ENCODE measurements at regions not wholly inside any gene's neighbourhood (a gene's known extent, or its start where the extent isn't known, plus 50 kb on each side); places are given as distances from the start of the nearest gene placed in this dataset.

DNA sequence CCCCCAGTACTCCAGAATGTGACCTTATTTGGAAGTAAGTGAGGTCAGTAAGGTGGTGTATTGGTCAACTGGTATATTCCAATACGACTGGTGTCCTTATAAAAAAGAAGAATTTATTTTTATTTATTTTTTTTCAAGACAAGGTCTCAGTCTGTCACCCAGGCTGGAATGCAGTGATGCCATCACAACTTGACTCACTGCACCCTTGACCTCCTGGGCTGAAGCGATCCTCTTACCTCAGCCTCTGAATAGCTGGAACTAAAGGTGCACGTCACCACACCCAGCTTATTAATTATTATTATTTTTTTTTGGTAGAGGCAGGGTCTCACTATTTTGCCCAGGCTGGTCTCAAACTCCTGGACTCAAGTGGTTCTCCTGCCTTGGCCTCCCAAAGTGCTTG is 115.1 kb upstream of the PITX2 start:
- H3K27ac ChIP-seq = no peak overlapping the region
- H3K27me3 ChIP-seq = no peaks in the 10 kb centered on the region
- intact Hi-C loops (cut with DNase I) = no loop called here
- no peaks in the 10 kb centered on the region for H3K36me3 ChIP-seq
- 50% methylated on average over 3 of the region's 3 CpGs for WGBS (ENCODE audit: insufficient coverage, low coverage, low lambda C conversion rate, missing lambda C conversion rate)
- TF ChIP-seq POLR2A (IDR thresholded peaks at IDR 0.05) = no peak
- TF ChIP-seq, protein P1, sequence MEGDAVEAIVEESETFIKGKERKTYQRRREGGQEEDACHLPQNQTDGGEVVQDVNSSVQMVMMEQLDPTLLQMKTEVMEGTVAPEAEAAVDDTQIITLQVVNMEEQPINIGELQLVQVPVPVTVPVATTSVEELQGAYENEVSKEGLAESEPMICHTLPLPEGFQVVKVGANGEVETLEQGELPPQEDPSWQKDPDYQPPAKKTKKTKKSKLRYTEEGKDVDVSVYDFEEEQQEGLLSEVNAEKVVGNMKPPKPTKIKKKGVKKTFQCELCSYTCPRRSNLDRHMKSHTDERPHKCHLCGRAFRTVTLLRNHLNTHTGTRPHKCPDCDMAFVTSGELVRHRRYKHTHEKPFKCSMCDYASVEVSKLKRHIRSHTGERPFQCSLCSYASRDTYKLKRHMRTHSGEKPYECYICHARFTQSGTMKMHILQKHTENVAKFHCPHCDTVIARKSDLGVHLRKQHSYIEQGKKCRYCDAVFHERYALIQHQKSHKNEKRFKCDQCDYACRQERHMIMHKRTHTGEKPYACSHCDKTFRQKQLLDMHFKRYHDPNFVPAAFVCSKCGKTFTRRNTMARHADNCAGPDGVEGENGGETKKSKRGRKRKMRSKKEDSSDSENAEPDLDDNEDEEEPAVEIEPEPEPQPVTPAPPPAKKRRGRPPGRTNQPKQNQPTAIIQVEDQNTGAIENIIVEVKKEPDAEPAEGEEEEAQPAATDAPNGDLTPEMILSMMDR (IDR thresholded peaks at IDR 0.05) = no peak
- ATAC-seq (no peak), DNase-seq (no peak)
- H3K9me3 ChIP-seq = no peaks in the 10 kb centered on the region
- H3K4me1 ChIP-seq = no peaks in the 10 kb centered on the region
- H3K4me3 ChIP-seq = no peak overlapping the region

DNA sequence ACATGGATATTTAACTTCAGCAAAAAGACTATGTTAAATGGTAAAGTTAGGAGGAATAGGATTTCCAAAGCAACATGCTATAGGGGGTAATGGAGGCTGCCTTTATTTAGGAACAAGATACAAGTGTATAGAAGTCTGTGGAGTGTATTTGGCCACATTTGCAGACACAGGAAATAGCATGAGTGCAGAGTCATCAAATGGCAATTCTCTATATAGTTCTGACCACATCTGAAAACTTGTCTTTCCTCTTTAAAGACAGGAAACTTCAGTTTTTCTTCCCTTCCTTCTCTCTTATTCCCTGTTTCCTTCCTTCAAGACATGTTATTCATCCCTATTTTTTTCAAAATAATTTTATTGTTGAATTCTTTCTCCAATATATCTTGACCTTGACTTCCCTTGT is 119.3 kb upstream of the PITX2 start:
- Histone ChIP-seq H3K27ac (no peak overlapping the region), H3K4me3 (no peak overlapping the region), H3K9me3 (no peaks in the 10 kb centered on the region), H3K4me1 (no peaks in the 10 kb centered on the region), H3K36me3 (no peaks in the 10 kb centered on the region), H3K27me3 (no peaks in the 10 kb centered on the region)
- intact Hi-C loops (cut with DNase I) = no loop called here
- DNase-seq (no peak), ATAC-seq (no peak)
- TF ChIP-seq, protein P1 (IDR thresholded peaks at IDR 0.05) = no peak
- TF ChIP-seq POLR2A (IDR thresholded peaks at IDR 0.05) = no peak

DNA sequence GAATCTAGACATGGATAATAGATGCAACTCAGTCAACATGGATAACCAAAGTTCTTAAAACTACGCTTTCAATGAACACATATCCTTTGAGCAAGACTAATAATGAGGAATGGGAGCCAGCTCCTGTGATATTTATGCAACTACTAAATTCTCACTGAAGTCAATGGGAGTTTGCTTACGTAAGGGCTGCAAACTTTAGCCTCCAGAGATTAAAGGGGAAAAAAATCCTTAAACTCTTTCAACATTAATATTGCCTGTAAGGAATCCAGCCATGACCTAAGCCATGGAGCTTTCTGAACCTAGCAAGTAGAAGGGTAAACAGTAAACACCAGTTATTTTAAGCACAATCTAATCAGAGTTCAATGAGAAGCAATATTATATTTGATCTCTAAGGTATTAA is 125.2 kb upstream of the PITX2 start:
- ATAC-seq = no peak
- Histone ChIP-seq H3K4me3 (no peak overlapping the region), H3K9me3 (no peaks in the 10 kb centered on the region), H3K36me3 (no peaks in the 10 kb centered on the region), H3K4me1 (no peaks in the 10 kb centered on the region), H3K27me3 (no peaks in the 10 kb centered on the region), H3K27ac (no peak overlapping the region)
- TF ChIP-seq POLR2A (IDR thresholded peaks at IDR 0.05) = no peak
- TF ChIP-seq, protein P1 (IDR thresholded peaks at IDR 0.05) = no peak
- 61% methylated on average over 2 of the region's 2 CpGs for WGBS (ENCODE audit: insufficient coverage, low coverage, low lambda C conversion rate, missing lambda C conversion rate)
- intact Hi-C loops (cut with DNase I) = no loop called here
- DNase-seq = no peak

DNA sequence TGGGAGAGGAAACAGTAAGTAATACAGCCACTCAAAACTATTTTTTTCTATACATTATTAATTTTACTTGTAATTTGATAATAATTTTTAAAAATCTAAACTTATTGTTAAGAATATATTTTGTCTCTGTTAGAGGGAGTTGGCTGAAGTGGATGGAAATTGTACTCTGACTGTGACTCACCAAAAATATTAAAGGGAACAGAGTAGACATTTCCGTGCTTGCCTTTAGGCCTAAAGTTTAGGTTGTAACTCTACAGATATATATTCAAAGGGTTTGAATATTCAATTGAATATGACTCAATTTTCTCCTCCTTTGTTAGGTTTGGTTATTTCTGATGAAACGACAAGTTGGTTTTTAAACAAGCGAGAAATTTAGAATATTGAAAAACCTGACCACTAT is 128.3 kb upstream of the PITX2 start:
- Histone ChIP-seq H3K4me3 (no peak overlapping the region), H3K27ac (no peak overlapping the region), H3K4me1 (no peaks in the 10 kb centered on the region), H3K36me3 (no peaks in the 10 kb centered on the region), H3K27me3 (no peaks in the 10 kb centered on the region), H3K9me3 (no peaks in the 10 kb centered on the region)
- TF ChIP-seq, protein P1 (IDR thresholded peaks at IDR 0.05) = no peak
- TF ChIP-seq POLR2A (IDR thresholded peaks at IDR 0.05) = no peak
- ATAC-seq (no peak), DNase-seq (no peak)
- WGBS (ENCODE audit: insufficient coverage, low coverage, low lambda C conversion rate, missing lambda C conversion rate) = 62% methylated on average over 3 of the region's 3 CpGs
- intact Hi-C loops (cut with DNase I) = no loop called here

DNA sequence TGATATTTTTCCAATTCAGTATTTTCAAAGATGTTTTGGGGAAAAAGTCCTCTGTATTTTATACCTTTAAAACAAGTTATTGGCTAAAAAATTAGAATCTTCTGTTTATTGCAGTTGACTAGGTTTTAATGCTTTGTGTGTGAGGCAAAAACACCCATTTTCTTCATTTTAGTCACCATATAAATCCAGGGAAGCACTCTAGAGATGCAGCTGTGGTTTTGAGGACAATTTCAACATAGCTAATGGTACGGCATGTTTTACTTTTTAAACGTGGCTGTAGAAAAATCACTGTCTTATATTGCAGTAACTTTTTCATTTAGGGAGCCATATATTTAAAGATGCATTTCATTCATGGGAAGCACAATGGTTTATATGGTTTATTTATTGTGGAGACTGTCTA is 129.1 kb upstream of the PITX2 start:
- DNase-seq (no peak), ATAC-seq (no peak)
- H3K27me3 ChIP-seq = no peaks in the 10 kb centered on the region
- TF ChIP-seq, protein P1 (IDR thresholded peaks at IDR 0.05) = no peak
- no peak for TF ChIP-seq POLR2A (IDR thresholded peaks at IDR 0.05)
- no peak overlapping the region for H3K4me3 ChIP-seq
- H3K9me3 ChIP-seq = no peaks in the 10 kb centered on the region
- 49% methylated on average over 2 of the region's 2 CpGs for WGBS (ENCODE audit: insufficient coverage, low coverage, low lambda C conversion rate, missing lambda C conversion rate)
- intact Hi-C loops (cut with DNase I) = no loop called here
- no peaks in the 10 kb centered on the region for H3K36me3 ChIP-seq
- H3K4me1 ChIP-seq = no peaks in the 10 kb centered on the region
- no peak overlapping the region for H3K27ac ChIP-seq

Measured in right lobe of liver (tissue), 6 donors.